GM21390 (cell line): ENCODE measurements at regions not wholly inside any gene's neighbourhood (a gene's known extent, or its start where the extent isn't known, plus 50 kb on each side); places are given as distances from the start of the nearest gene placed in this dataset.

Experiments
- ATAC-seq: cut with Tn5 transposase; IDR thresholded peaks from one replicate; pipeline ENCODE4 v1.9.1; 2021; ENCODE audit not compliant: unreplicated experiment

GRCh38 chr1:87715471-87715870 lies 386.8 kb downstream of the LMO4 start:
- no peak for ATAC-seq

GRCh38 chr1:87717157-87717670 lies 388.5 kb downstream of the LMO4 start:
- no peak for ATAC-seq

- ATAC-seq: no peak
These were observed 389.7 kb downstream of the LMO4 start for GRCh38 chr1:87718241-87718950.

GRCh38 chr1:87719658-87720057 lies 391.0 kb downstream of the LMO4 start:
- ATAC-seq: no peak

- no peak for ATAC-seq
These were observed 391.9 kb downstream of the LMO4 start for GRCh38 chr1:87720561-87720960.

- no peak for ATAC-seq
These were observed 394.5 kb downstream of the LMO4 start for GRCh38 chr1:87723193-87723592.

GRCh38 chr1:87728169-87728568 lies 399.5 kb downstream of the LMO4 start:
- ATAC-seq: no peak

GRCh38 chr1:87730274-87731216 lies 401.9 kb downstream of the LMO4 start:
- ATAC-seq: no peak

- ATAC-seq: no peak
These were observed 404.7 kb downstream of the LMO4 start for GRCh38 chr1:87733386-87733785.

- no peak for ATAC-seq
These were observed 407.1 kb downstream of the LMO4 start for GRCh38 chr1:87735750-87736149.

GRCh38 chr1:87739141-87739540 lies 410.5 kb downstream of the LMO4 start:
- no peak for ATAC-seq

GRCh38 chr1:87739704-87740103 lies 411.0 kb downstream of the LMO4 start:
- no peak for ATAC-seq

GRCh38 chr1:87743256-87743655 lies 414.6 kb downstream of the LMO4 start:
- ATAC-seq: no peak

GRCh38 chr1:87744056-87744455 lies 415.4 kb downstream of the LMO4 start:
- no peak for ATAC-seq

GRCh38 chr1:87744763-87745162 lies 416.1 kb downstream of the LMO4 start:
- ATAC-seq: no peak

- ATAC-seq: no peak
These were observed 424.7 kb downstream of the LMO4 start for GRCh38 chr1:87753366-87753765.

GRCh38 chr1:87754139-87754538 lies 425.5 kb downstream of the LMO4 start:
- ATAC-seq: no peak

GRCh38 chr1:87757676-87758075 lies 429.0 kb downstream of the LMO4 start:
- ATAC-seq: no peak

- ATAC-seq: no peak
These were observed 430.9 kb downstream of the LMO4 start for GRCh38 chr1:87759421-87760087.

GRCh38 chr1:87760155-87760554 lies 431.5 kb downstream of the LMO4 start:
- no peak for ATAC-seq

GRCh38 chr1:87760654-87761053 lies 432.0 kb downstream of the LMO4 start:
- ATAC-seq: no peak
